Left kidney (tissue), 1 donor: ENCODE measurements at regions not wholly inside any gene's neighbourhood (a gene's known extent, or its start where the extent isn't known, plus 50 kb on each side); places are given as distances from the start of the nearest gene placed in this dataset.
"Not testable (repeated sequence)": the region's sequence is repeated elsewhere in the genome, so short reads cannot be mapped to it uniquely, and the experiment has no call there.

ENCODE experiments used
- DNase-seq: peaks from one replicate; pipeline ENCODE4 v3.0.0-alpha.2; 2013

GRCh38 chr20:30164389-30164788 lies 1093.1 kb upstream of the DEFB115 start:
- DNase-seq: not testable (repeated sequence)

- DNase-seq: no peak
Observed at GRCh38 chr20:30167540-30167939, 1089.9 kb upstream of the DEFB115 start.

GRCh38 chr20:30168025-30168799 lies 1089.3 kb upstream of the DEFB115 start:
- DNase-seq: no peak

- DNase-seq: no peak
Observed at GRCh38 chr20:30168800-30169138, 1088.7 kb upstream of the DEFB115 start.

- DNase-seq: no peak
Observed at GRCh38 chr20:30175681-30176080, 1081.8 kb upstream of the DEFB115 start.

- DNase-seq: not testable (repeated sequence)
Observed at GRCh38 chr20:30183124-30183523, 1074.3 kb upstream of the DEFB115 start.

- not testable (repeated sequence) for DNase-seq
Observed at GRCh38 chr20:30191785-30192184, 1065.7 kb upstream of the DEFB115 start.

GRCh38 chr20:30234477-30234876 lies 1023.0 kb upstream of the DEFB115 start:
- DNase-seq: not testable (repeated sequence)

GRCh38 chr20:30275073-30275472 lies 982.4 kb upstream of the DEFB115 start:
- not testable (repeated sequence) for DNase-seq

GRCh38 chr20:30281584-30282197 lies 975.8 kb upstream of the DEFB115 start:
- DNase-seq: no peak

- DNase-seq: not testable (repeated sequence)
Observed at GRCh38 chr20:30283476-30284280, 973.8 kb upstream of the DEFB115 start.

GRCh38 chr20:30284281-30284905 lies 973.1 kb upstream of the DEFB115 start:
- DNase-seq: no peak

GRCh38 chr20:30285677-30286076 lies 971.8 kb upstream of the DEFB115 start:
- DNase-seq: no peak

GRCh38 chr20:30286157-30286556 lies 971.3 kb upstream of the DEFB115 start:
- DNase-seq: no peak

- not testable (repeated sequence) for DNase-seq
Observed at GRCh38 chr20:30287459-30287858, 970.0 kb upstream of the DEFB115 start.

- no peak for DNase-seq
Observed at GRCh38 chr20:30288346-30288745, 969.1 kb upstream of the DEFB115 start.

- not testable (repeated sequence) for DNase-seq
Observed at GRCh38 chr20:30289049-30289448, 968.4 kb upstream of the DEFB115 start.

GRCh38 chr20:30289711-30290141 lies 967.7 kb upstream of the DEFB115 start:
- not testable (repeated sequence) for DNase-seq

GRCh38 chr20:30290361-30291063 lies 967.0 kb upstream of the DEFB115 start:
- not testable (repeated sequence) for DNase-seq

GRCh38 chr20:30291064-30291379 lies 966.4 kb upstream of the DEFB115 start:
- not testable (repeated sequence) for DNase-seq

GRCh38 chr20:30291686-30292085 lies 965.8 kb upstream of the DEFB115 start:
- not testable (repeated sequence) for DNase-seq

- not testable (repeated sequence) for DNase-seq
Observed at GRCh38 chr20:30295396-30295795, 962.1 kb upstream of the DEFB115 start.
